C4-2B (cell line): ENCODE measurements at regions not wholly inside any gene's neighbourhood (a gene's known extent, or its start where the extent isn't known, plus 50 kb on each side); places are given as distances from the start of the nearest gene placed in this dataset.

ENCODE experiments used
- ZFX ChIP-seq: fragments of 450-650 bp; IDR thresholded peaks from 2 replicates; pipeline ENCODE4 v1.6.1; 2017
- TF ChIP-seq, protein P1 (sequence below): fragments of 450-650 bp; conservative IDR thresholded peaks from 2 replicates; pipeline ENCODE4 v1.5.1; 2017; ENCODE audit warnings: mild to moderate bottlenecking

DNA sequence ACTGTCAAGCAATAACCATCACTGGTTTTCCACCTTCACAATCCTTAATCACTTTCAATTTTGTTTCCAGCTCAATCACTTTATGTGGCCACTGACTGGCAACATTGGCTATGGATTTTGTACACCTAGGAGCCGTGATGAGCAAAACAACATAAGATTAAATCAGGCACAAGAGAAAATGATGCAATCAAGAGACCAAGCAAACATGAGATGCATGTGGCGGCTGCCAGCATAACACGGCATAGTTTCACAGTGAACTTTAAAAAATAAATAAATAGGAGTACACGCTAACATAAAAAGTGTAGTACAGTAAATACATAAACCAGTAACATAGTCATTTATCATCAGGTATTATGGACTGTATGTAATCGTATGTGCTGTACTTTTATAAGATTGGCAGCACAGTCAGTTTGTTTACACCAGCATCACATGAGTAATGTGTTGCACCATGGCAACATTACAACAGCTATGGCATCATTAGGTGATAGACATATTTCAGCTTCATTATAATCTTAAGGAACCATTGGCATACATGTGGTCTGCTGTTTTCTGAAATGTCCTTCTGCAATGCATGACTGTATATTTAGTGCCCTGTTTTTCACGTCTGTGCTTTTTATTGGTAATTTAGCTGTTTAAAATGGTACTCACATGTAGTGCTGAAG, 83.3 kb upstream of the PRDM11 start:
- TF ChIP-seq, protein P1, sequence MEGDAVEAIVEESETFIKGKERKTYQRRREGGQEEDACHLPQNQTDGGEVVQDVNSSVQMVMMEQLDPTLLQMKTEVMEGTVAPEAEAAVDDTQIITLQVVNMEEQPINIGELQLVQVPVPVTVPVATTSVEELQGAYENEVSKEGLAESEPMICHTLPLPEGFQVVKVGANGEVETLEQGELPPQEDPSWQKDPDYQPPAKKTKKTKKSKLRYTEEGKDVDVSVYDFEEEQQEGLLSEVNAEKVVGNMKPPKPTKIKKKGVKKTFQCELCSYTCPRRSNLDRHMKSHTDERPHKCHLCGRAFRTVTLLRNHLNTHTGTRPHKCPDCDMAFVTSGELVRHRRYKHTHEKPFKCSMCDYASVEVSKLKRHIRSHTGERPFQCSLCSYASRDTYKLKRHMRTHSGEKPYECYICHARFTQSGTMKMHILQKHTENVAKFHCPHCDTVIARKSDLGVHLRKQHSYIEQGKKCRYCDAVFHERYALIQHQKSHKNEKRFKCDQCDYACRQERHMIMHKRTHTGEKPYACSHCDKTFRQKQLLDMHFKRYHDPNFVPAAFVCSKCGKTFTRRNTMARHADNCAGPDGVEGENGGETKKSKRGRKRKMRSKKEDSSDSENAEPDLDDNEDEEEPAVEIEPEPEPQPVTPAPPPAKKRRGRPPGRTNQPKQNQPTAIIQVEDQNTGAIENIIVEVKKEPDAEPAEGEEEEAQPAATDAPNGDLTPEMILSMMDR = no peak
- no peak for TF ChIP-seq ZFX
